Left ventricle myocardium inferior (tissue), 1 donor: ENCODE measurements at regions not wholly inside any gene's neighbourhood (a gene's known extent, or its start where the extent isn't known, plus 50 kb on each side); places are given as distances from the start of the nearest gene placed in this dataset.

Experiments used
- DNase-seq: peaks from one replicate; pipeline ENCODE4 v3.0.0-alpha.2; 2020
- H3K27ac ChIP-seq: fragments of 200-600 bp; replicated peaks from 2 replicates; pipeline ENCODE4 v1.8.0; 2021
- H3K27me3 ChIP-seq: fragments of 200-600 bp; 2 replicates; pipeline ENCODE4 v1.8.0; 2021; ENCODE audit warnings: low read depth
- H3K36me3 ChIP-seq: fragments of 200-600 bp; 2 replicates; pipeline ENCODE4 v1.8.0; 2021
- H3K4me1 ChIP-seq: fragments of 200-600 bp; 2 replicates; pipeline ENCODE4 v1.8.0; 2021
- H3K4me3 ChIP-seq: fragments of 200-600 bp; 2 replicates; pipeline ENCODE4 v1.8.0; 2021; ENCODE audit warnings: mild to moderate bottlenecking, moderate library complexity
- H3K9me3 ChIP-seq: fragments of 200-600 bp; replicated peaks from 2 replicates; pipeline ENCODE4 v1.8.0; 2021
- intact Hi-C: fragments of 100-400 bp; cut with micrococcal nuclease; formaldehyde crosslinking; loops from one replicate; pipeline ENCODE4 v1.11.0; 2022
- TF ChIP-seq, protein P1 (sequence below): fragments of 200-600 bp; IDR thresholded peaks from 2 replicates; pipeline ENCODE4 v1.8.0; 2021; ENCODE audit warnings: antibody characterized with exemption, mild to moderate bottlenecking, borderline replicate concordance
- donor health status: DM: no; HTN: yes; CAD: no; lungs with severe emphysema.

DNA sequence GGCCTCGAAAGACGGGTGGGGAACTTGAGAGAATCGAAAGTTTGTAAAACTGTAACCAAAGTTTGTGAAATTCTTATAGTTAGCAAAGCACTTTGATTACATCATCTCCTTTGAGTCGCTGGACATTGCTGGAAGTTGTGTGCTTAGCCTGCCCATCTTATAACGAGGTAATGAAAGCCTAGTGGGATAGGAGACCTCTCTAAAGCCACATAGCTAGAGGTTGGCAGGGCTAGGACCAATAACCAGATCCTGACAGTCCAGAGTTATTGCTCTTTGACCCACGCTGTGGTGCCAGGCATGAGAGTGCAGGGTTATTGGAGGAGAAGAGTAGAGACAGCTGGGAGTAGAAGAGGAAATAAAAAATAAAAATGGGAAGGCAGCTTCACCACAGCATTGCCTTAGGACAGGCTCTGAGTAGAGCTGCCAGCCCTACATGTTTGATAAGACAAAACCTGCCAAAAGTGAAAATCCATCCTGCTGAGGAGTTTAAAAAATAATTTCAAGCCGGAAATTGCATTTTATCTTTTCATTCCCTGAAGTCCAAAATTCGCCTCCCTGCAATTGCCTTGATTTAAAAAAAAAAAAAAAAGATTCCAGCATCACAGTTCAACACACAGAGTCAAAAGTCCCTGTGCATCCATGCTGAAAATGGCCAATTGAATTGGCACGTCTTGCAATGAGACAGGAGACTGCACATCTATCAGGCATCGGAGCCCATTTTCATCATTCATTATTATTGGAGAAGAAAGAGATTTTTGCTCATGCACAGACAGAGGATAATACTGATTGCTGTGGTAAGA is 225.5 kb upstream of the POU2AF2 start:
- TF ChIP-seq, protein P1, sequence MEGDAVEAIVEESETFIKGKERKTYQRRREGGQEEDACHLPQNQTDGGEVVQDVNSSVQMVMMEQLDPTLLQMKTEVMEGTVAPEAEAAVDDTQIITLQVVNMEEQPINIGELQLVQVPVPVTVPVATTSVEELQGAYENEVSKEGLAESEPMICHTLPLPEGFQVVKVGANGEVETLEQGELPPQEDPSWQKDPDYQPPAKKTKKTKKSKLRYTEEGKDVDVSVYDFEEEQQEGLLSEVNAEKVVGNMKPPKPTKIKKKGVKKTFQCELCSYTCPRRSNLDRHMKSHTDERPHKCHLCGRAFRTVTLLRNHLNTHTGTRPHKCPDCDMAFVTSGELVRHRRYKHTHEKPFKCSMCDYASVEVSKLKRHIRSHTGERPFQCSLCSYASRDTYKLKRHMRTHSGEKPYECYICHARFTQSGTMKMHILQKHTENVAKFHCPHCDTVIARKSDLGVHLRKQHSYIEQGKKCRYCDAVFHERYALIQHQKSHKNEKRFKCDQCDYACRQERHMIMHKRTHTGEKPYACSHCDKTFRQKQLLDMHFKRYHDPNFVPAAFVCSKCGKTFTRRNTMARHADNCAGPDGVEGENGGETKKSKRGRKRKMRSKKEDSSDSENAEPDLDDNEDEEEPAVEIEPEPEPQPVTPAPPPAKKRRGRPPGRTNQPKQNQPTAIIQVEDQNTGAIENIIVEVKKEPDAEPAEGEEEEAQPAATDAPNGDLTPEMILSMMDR, result no peak

DNA sequence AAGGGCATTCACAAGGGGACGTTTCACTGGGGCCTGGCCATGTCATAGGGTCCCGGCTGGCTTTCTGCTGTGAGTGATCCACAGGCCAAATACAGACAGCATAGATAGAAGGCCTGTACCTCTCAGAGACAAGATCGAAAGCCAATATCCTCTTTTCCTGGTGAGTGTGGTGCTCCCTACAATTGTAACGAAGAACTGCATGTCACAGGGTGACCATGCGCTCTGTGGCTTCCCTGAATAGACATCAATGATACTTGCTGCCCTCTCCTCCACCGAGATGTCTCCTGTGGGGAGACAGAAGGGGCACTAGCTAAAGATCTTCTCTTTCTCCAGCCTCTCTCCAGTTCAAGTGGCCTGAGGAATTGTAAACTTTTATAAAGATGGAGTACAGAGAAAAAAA is 226.1 kb upstream of the POU2AF2 start:
- no peaks in the 10 kb centered on the region for H3K9me3 ChIP-seq
- TF ChIP-seq, protein P1, result no peak
- peak overlapping the region; percentile 32 for H3K27ac ChIP-seq
- H3K4me1 ChIP-seq, result no peaks in the 10 kb centered on the region
- no peaks in the 10 kb centered on the region for H3K27me3 ChIP-seq
- H3K4me3 ChIP-seq, result no peak overlapping the region
- no peak for DNase-seq
- no peaks in the 10 kb centered on the region for H3K36me3 ChIP-seq
- intact Hi-C loops, result no loop called here

More for the DNA sequence above, 225.5 kb upstream of the POU2AF2 start:
- no peak for DNase-seq
- intact Hi-C loops, result no loop called here
- H3K27ac ChIP-seq, result peak overlapping the region; percentile 32
- no peaks in the 10 kb centered on the region for H3K36me3 ChIP-seq
- no peak overlapping the region for H3K4me3 ChIP-seq
- no peaks in the 10 kb centered on the region for H3K27me3 ChIP-seq
- H3K9me3 ChIP-seq, result no peaks in the 10 kb centered on the region
- no peaks in the 10 kb centered on the region for H3K4me1 ChIP-seq

DNA sequence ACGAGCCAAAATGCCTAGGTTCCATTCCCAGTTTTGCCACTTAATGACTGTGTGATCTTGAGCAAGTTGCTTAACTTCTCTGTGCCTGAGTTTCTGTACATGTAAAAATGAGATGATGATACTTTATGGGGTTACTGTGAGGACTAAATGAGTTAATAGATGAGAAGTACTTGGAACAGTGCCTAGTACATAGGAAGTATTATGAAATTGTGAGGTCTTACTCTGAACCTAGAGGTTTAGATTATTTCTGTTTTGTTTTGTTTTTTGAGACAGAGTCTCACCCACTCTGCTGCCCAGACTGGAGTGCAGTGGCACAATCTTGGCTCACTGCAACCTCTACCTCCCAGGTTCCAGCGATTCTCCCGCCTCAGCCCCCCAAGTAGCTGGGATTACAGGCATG is 227.0 kb upstream of the POU2AF2 start:
- Histone ChIP-seq H3K9me3 (no peaks in the 10 kb centered on the region), H3K27me3 (no peaks in the 10 kb centered on the region), H3K27ac (no peak overlapping the region), H3K4me3 (no peak overlapping the region), H3K36me3 (no peaks in the 10 kb centered on the region), H3K4me1 (no peaks in the 10 kb centered on the region)
- no peak for DNase-seq
- TF ChIP-seq, protein P1, result no peak
- intact Hi-C loops, result no loop called here

DNA sequence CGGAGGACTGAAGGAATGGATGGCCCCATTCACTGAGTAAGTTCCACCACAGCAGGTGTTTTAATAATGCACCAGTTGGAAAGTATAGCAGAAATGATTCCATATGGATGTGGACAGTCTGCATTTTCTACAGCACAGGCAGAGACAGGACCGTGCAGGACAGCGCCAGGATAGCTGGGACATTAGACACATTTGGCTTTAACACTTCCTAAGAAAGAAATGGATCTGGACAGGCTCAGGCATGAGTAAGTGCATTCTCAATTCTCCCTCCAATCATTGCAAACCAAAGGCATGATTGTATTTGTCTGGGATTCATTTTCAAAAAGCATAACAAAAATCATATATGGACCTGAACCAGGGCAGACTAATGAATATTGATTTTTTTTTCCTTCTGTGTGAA is 233.0 kb upstream of the POU2AF2 start:
- Histone ChIP-seq H3K4me3 (no peak overlapping the region), H3K36me3 (no peaks in the 10 kb centered on the region), H3K9me3 (no peaks in the 10 kb centered on the region), H3K27me3 (peaks cover 19% of the 10 kb centered on the region), H3K27ac (no peak overlapping the region), H3K4me1 (no peaks in the 10 kb centered on the region)
- DNase-seq, result no peak
- intact Hi-C loops, result no loop called here
- TF ChIP-seq, protein P1, result no peak

DNA sequence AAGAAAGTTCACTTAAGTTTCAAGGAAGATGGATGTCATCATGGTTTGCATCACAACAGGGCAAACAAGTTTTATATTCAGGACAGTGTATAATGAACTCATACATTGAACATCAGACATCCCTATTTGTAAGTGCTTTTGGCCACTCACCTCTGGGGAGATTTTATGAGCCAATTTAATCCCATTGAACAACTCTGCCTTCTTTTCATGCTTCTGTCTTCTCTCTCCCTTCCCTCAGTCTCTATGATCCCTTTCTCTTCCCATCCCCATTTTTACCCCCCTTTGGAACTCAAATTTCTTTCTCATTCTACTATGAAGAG is 234.3 kb upstream of the POU2AF2 start:
- Histone ChIP-seq H3K4me1 (no peaks in the 10 kb centered on the region), H3K27me3 (peaks cover 19% of the 10 kb centered on the region), H3K36me3 (no peaks in the 10 kb centered on the region), H3K4me3 (no peak overlapping the region), H3K9me3 (no peaks in the 10 kb centered on the region), H3K27ac (no peak overlapping the region)
- TF ChIP-seq, protein P1, result no peak
- intact Hi-C loops, result no loop called here
- DNase-seq, result no peak
